ENCODE measurements at regions not wholly inside any gene's neighbourhood (a gene's known extent, or its start where the extent isn't known, plus 50 kb on each side); places are given as distances from the start of the nearest gene placed in this dataset.

DNA sequence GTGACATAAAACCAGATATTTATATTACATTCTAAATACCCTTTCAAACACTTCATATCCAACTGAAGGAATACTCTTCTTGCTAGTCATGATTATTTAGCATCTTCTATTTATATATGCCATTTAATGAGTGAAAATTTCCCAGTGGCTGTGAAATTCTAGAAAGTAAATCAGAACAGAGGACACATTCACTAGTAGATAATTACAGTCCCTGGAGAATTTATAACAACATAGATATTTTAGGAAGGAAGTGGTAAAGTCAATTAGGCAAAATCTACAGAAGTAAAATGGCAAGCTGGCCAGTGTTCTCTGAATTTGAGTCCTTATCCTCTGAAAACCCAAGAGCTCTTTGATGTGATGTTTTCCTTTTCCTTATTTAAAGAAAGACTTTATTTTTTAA, 121.8 kb downstream of the PMAIP1 start:
- TF ChIP-seq, protein P1, sequence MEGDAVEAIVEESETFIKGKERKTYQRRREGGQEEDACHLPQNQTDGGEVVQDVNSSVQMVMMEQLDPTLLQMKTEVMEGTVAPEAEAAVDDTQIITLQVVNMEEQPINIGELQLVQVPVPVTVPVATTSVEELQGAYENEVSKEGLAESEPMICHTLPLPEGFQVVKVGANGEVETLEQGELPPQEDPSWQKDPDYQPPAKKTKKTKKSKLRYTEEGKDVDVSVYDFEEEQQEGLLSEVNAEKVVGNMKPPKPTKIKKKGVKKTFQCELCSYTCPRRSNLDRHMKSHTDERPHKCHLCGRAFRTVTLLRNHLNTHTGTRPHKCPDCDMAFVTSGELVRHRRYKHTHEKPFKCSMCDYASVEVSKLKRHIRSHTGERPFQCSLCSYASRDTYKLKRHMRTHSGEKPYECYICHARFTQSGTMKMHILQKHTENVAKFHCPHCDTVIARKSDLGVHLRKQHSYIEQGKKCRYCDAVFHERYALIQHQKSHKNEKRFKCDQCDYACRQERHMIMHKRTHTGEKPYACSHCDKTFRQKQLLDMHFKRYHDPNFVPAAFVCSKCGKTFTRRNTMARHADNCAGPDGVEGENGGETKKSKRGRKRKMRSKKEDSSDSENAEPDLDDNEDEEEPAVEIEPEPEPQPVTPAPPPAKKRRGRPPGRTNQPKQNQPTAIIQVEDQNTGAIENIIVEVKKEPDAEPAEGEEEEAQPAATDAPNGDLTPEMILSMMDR (IDR thresholded peaks at IDR 0.05; ENCODE audit: insufficient read depth, low read length, poor library complexity, severe bottlenecking): no peak
- no peak for TF ChIP-seq EZH2phosphoT487 (conservative IDR thresholded peaks at IDR 0.05; ENCODE audit: low read length)
